Endothelial cell of umbilical vein (primary cell): ENCODE measurements at regions not wholly inside any gene's neighbourhood (a gene's known extent, or its start where the extent isn't known, plus 50 kb on each side); places are given as distances from the start of the nearest gene placed in this dataset.

Experiments
- BruUV-seq: library from RNA; stranded (reverse); fragments of 400-500 nt; replicated peaks from 2 replicates; lab custom pipeline; 2021; lab: Mats Ljungman, UMichigan
- CTCF ChIA-PET: fragments of 300-600, 350-600 bp; sonication (Branson Sonifier 250); formaldehyde crosslinking; loops from one replicate; lab custom pipeline; 2021; ENCODE audit warnings: antibody characterized with exemption, inconsistent platforms; lab: Charles Lee
- POLR2A ChIA-PET: fragments of 300-600, 350-600 bp; sonication (Branson Sonifier 250); formaldehyde crosslinking; loops from one replicate; lab custom pipeline; 2021; ENCODE audit warnings: antibody characterized with exemption, inconsistent platforms; lab: Charles Lee
- DNase-seq: peaks from one replicate; pipeline ENCODE4 v3.0.0-alpha.2; 2011; ENCODE audit warnings: low read depth, low spot score
- FAIRE-seq: peaks from 2 replicates; lab custom pipeline; 2011; peaks lifted over from hg19 to GRCh38; lab: Jason Lieb, UNC
- H2AFZ ChIP-seq: 2 replicates; pipeline ENCODE4 v1.6.0; 2012; ENCODE audit warnings: low read depth, low read length, control low read depth, inconsistent platforms
- H3K27ac ChIP-seq: 2 replicates; pipeline ENCODE4 v1.5.1; 2011; ENCODE audit warnings: low read depth, mild to moderate bottlenecking, control low read depth, low read length, moderate library complexity; ENCODE audit not compliant: insufficient read depth
- H3K27me3 ChIP-seq, 2 experiments: 2 replicates each; pipeline versions ENCODE4 v1.6.0 to v1.6.1; 2011; ENCODE audit warnings: low read length in 2 of 2, mixed read lengths in 1 of 2; ENCODE audit not compliant: control insufficient read depth in 2 of 2, insufficient read depth in 2 of 2
- H3K36me3 ChIP-seq, 2 experiments: 2 replicates in 1 of 2; 3 replicates in 1 of 2; pipeline ENCODE4 v1.5.1; 2011; ENCODE audit warnings: low read length in 2 of 2, mild to moderate bottlenecking in 1 of 2, moderate library complexity in 1 of 2; ENCODE audit not compliant: control insufficient read depth in 2 of 2, insufficient read depth in 2 of 2; ENCODE audit errors: extremely low read depth in 1 of 2
- H3K4me1 ChIP-seq: 3 replicates; pipeline ENCODE4 v1.5.1; 2011; ENCODE audit warnings: mild to moderate bottlenecking, low read length; ENCODE audit not compliant: control insufficient read depth, insufficient read depth; ENCODE audit errors: extremely low read depth
- H3K4me2 ChIP-seq: 2 replicates; pipeline ENCODE4 v1.6.1; 2011; ENCODE audit warnings: low read length, control low read depth, mixed read lengths; ENCODE audit not compliant: insufficient read depth
- H3K4me3 ChIP-seq, 3 experiments: fragments of 200-600 bp in 1 of 3; sonication (generic), shearing (Covaris generic) in 1 of 3; replicated peaks in 1 of 3; 2 replicates each; pipeline ENCODE4 v1.5.1; 2011 to 2016; ENCODE audit warnings: control low read depth in 3 of 3, low read length in 3 of 3, mild to moderate bottlenecking in 2 of 3, inconsistent platforms in 1 of 3, low read depth in 1 of 3, moderate library complexity in 1 of 3; ENCODE audit not compliant: insufficient read depth in 1 of 3
- H3K79me2 ChIP-seq: 2 replicates; pipeline ENCODE4 v1.6.0; 2012; ENCODE audit warnings: low read length, inconsistent platforms; ENCODE audit not compliant: control insufficient read depth, insufficient read depth
- H3K9ac ChIP-seq: replicated peaks from 2 replicates; pipeline ENCODE3; 2011; ENCODE audit warnings: low read length, control low read depth; ENCODE audit not compliant: insufficient read depth; ENCODE audit errors: extremely low read depth
- H3K9me1 ChIP-seq: replicated peaks from 3 replicates; pipeline ENCODE4 v1.6.0; 2011; ENCODE audit warnings: mild to moderate bottlenecking, low read length; ENCODE audit not compliant: control insufficient read depth, insufficient read depth; ENCODE audit errors: extremely low read depth
- H3K9me3 ChIP-seq: replicated peaks from 2 replicates; pipeline ENCODE4 v1.5.1; 2012; ENCODE audit warnings: low read length, inconsistent platforms; ENCODE audit not compliant: control insufficient read depth, insufficient read depth
- H4K20me1 ChIP-seq: replicated peaks from 2 replicates; pipeline ENCODE3; 2011; ENCODE audit warnings: mild to moderate bottlenecking, low read length; ENCODE audit not compliant: control insufficient read depth, insufficient read depth; ENCODE audit errors: extremely low read depth
- EZH2 ChIP-seq: IDR thresholded peaks from 2 replicates; pipeline ENCODE4 v1.6.1; 2012; ENCODE audit warnings: borderline replicate concordance, low read depth, mild to moderate bottlenecking, moderate library complexity, low read length, inconsistent platforms; ENCODE audit not compliant: severe bottlenecking
- FOS ChIP-seq: IDR thresholded peaks from 2 replicates; pipeline ENCODE4 v1.6.1; 2011; ENCODE audit warnings: mild to moderate bottlenecking, low read length, moderate library complexity, borderline replicate concordance; ENCODE audit not compliant: insufficient read depth
- GATA2 ChIP-seq: IDR thresholded peaks from 2 replicates; pipeline ENCODE4 v1.7.0; 2011; ENCODE audit warnings: low read depth, mild to moderate bottlenecking, moderate library complexity, mixed read lengths, low read length; ENCODE audit not compliant: insufficient read length, insufficient read depth
- JUN ChIP-seq: IDR thresholded peaks from 2 replicates; pipeline ENCODE4 v1.6.1; 2011; ENCODE audit warnings: borderline replicate concordance, low read depth; ENCODE audit not compliant: insufficient read length, insufficient read depth
- MYC ChIP-seq: IDR thresholded peaks from one replicate; pipeline ENCODE4 v1.6.1; 2011; ENCODE audit warnings: mild to moderate bottlenecking, low read depth, low read length
- POLR2A ChIP-seq: IDR thresholded peaks from 2 replicates; pipeline ENCODE4 v1.6.1; 2012; ENCODE audit warnings: low read depth, mild to moderate bottlenecking, control low read depth, low read length
- POLR2AphosphoS5 ChIP-seq: IDR thresholded peaks from 2 replicates; pipeline ENCODE4 v1.6.1; 2012; ENCODE audit warnings: low read depth, mild to moderate bottlenecking, control low read depth, low read length, moderate library complexity; ENCODE audit not compliant: insufficient read depth
- dilution Hi-C: fragments of 300-500 bp; cut with MboI; formaldehyde crosslinking; loops from one replicate; pipeline ENCODE4 v1.15.0; 2019; ENCODE audit warnings: low sequenced_read_pairs; ENCODE audit not compliant: extremely low pct_ligation_motif_present
- intact Hi-C: fragments of 100-400 bp; cut with micrococcal nuclease; formaldehyde crosslinking; loops from one replicate; pipeline ENCODE4 v1.10.0; 2022
- TF ChIP-seq, protein P1 (sequence below): IDR thresholded peaks from 2 replicates; pipeline ENCODE4 v1.6.1; 2011; ENCODE audit not compliant: insufficient read depth, insufficient read length
- TF ChIP-seq, protein P2 (sequence below), 2 donors: IDR thresholded peaks; 1 replicate in 1 of 2; 2 replicates in 1 of 2; pipeline ENCODE4 v1.5.1; 2011; ENCODE audit warnings: low read length in 2 of 2, mild to moderate bottlenecking in 2 of 2, moderate library complexity in 2 of 2, control low read depth in 1 of 2, inconsistent platforms in 1 of 2, low read depth in 1 of 2; ENCODE audit not compliant: insufficient read depth in 1 of 2; ENCODE audit errors: extremely low read depth in 1 of 2

- intact Hi-C loops (no loop called here), dilution Hi-C loops (no loop called here)
- no peaks in the 10 kb centered on the region for H3K9me1 ChIP-seq
- DNase-seq: no peak
- POLR2A ChIA-PET: no interaction called here
- no peak overlapping the region for H3K4me2 ChIP-seq
- no peak overlapping the region for H2AFZ ChIP-seq
- no peaks in the 10 kb centered on the region for H3K4me1 ChIP-seq
- H3K4me3 ChIP-seq: no peak overlapping the region
- H3K27ac ChIP-seq: no peak overlapping the region
- H3K79me2 ChIP-seq: no peaks in the 10 kb centered on the region
- H3K9me3 ChIP-seq: no peaks in the 10 kb centered on the region
- BruUV-seq: no TSS peak
- CTCF ChIA-PET: interaction anchor here (1.1 to 1.4 kb wide), 4 partner anchors 12 to 66 kb away, joined by 3 to 4 read pairs (median 3); no protein-coding TSS in a partner anchor
- no peak overlapping the region for H3K9ac ChIP-seq
- H4K20me1 ChIP-seq: no peaks in the 10 kb centered on the region
- no peaks in the 10 kb centered on the region for H3K27me3 ChIP-seq
- no peaks in the 10 kb centered on the region for H3K36me3 ChIP-seq
- TF ChIP-seq MYC (no peak), FOS (no peak), GATA2 (no peak), JUN (no peak), POLR2AphosphoS5 (no peak), EZH2 (no peak), POLR2A (no peak)
- TF ChIP-seq, protein P1, sequence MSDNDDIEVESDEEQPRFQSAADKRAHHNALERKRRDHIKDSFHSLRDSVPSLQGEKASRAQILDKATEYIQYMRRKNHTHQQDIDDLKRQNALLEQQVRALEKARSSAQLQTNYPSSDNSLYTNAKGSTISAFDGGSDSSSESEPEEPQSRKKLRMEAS: no peak
- TF ChIP-seq, protein P2, sequence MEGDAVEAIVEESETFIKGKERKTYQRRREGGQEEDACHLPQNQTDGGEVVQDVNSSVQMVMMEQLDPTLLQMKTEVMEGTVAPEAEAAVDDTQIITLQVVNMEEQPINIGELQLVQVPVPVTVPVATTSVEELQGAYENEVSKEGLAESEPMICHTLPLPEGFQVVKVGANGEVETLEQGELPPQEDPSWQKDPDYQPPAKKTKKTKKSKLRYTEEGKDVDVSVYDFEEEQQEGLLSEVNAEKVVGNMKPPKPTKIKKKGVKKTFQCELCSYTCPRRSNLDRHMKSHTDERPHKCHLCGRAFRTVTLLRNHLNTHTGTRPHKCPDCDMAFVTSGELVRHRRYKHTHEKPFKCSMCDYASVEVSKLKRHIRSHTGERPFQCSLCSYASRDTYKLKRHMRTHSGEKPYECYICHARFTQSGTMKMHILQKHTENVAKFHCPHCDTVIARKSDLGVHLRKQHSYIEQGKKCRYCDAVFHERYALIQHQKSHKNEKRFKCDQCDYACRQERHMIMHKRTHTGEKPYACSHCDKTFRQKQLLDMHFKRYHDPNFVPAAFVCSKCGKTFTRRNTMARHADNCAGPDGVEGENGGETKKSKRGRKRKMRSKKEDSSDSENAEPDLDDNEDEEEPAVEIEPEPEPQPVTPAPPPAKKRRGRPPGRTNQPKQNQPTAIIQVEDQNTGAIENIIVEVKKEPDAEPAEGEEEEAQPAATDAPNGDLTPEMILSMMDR (IDR thresholded peaks at IDR 0.05; ENCODE audit: extremely low read depth in 1 of 2, insufficient read depth in 1 of 2, low read depth in 1 of 2, low read length in 2 of 2): no peak
- no peak for FAIRE-seq
Observed at GRCh38 chr1:219000631-219001030, 173.0 kb upstream of the LYPLAL1 start.
